ENCODE measurements at regions not wholly inside any gene's neighbourhood (a gene's known extent, or its start where the extent isn't known, plus 50 kb on each side); places are given as distances from the start of the nearest gene placed in this dataset.

DNA sequence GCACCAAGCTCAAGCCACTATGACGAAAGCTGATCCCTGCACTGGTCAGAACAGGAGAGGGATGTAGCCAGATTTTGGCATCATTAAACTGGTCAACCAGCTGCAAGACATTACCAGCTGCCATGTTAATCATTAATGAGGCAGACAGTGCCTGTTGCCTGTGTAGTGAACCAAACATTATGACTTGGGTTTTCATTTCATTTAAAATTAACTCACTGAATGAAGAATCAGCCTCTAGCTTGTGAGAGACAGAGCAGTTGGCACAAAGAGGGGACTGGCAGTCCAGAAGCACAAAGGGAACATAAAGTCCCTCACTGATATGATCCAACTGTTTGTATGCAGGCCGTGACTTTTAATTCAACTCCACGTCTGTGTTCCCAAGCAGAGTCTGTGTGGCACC, 318.9 kb downstream of the SEC16B start:
- TF ChIP-seq, protein P1, sequence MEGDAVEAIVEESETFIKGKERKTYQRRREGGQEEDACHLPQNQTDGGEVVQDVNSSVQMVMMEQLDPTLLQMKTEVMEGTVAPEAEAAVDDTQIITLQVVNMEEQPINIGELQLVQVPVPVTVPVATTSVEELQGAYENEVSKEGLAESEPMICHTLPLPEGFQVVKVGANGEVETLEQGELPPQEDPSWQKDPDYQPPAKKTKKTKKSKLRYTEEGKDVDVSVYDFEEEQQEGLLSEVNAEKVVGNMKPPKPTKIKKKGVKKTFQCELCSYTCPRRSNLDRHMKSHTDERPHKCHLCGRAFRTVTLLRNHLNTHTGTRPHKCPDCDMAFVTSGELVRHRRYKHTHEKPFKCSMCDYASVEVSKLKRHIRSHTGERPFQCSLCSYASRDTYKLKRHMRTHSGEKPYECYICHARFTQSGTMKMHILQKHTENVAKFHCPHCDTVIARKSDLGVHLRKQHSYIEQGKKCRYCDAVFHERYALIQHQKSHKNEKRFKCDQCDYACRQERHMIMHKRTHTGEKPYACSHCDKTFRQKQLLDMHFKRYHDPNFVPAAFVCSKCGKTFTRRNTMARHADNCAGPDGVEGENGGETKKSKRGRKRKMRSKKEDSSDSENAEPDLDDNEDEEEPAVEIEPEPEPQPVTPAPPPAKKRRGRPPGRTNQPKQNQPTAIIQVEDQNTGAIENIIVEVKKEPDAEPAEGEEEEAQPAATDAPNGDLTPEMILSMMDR (IDR thresholded peaks at IDR 0.05): no peak
- H3K27me3 Mint-ChIP-seq (ENCODE audit: unreplicated experiment): no peaks in the 10 kb centered on the region
- no peak overlapping the region for H3K27ac Mint-ChIP-seq (ENCODE audit: unreplicated experiment)
- H3K4me1 Mint-ChIP-seq (ENCODE audit: unreplicated experiment): no peaks in the 10 kb centered on the region
- peak; percentile 11 for DNase-seq (ENCODE audit: extremely low spot score, unreplicated experiment)
- H3K36me3 Mint-ChIP-seq (ENCODE audit: unreplicated experiment): no peaks in the 10 kb centered on the region
- H3K9me3 Mint-ChIP-seq (ENCODE audit: unreplicated experiment): no peaks in the 10 kb centered on the region
- no peak overlapping the region for H3K4me3 Mint-ChIP-seq (ENCODE audit: unreplicated experiment)

DNA sequence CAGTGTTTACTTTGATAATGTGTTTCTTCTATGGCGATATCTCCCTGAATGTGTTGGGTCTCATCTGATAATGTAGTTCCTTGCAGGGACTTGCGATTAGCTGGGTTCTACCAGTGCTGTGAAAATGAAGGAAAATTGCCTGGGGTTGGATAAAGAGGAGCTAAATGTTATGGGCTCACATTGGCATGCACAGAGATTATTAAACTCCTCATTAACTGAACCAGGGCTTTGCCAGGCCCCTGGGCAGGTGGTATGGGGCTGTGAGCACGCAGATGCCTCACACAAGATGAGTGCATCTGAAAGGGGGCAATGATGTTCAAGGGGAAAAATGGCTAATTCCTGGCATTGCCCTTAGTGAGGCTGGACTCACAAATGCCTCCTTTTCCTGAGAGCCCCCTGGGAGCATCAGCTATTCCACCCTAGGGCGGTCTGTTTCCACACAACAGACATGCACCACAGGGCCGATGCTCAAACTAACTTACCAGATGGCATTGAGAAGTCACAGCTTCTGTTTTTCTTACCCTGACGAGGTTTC, 321.1 kb downstream of the SEC16B start:
- no peaks in the 10 kb centered on the region for H3K27me3 Mint-ChIP-seq (ENCODE audit: unreplicated experiment)
- TF ChIP-seq, protein P1 (IDR thresholded peaks at IDR 0.05): no peak
- H3K4me3 Mint-ChIP-seq (ENCODE audit: unreplicated experiment): no peak overlapping the region
- H3K27ac Mint-ChIP-seq (ENCODE audit: unreplicated experiment): no peak overlapping the region
- peak; percentile 46 for DNase-seq (ENCODE audit: extremely low spot score, unreplicated experiment)
- no peaks in the 10 kb centered on the region for H3K4me1 Mint-ChIP-seq (ENCODE audit: unreplicated experiment)
- H3K36me3 Mint-ChIP-seq (ENCODE audit: unreplicated experiment): no peaks in the 10 kb centered on the region
- H3K9me3 Mint-ChIP-seq (ENCODE audit: unreplicated experiment): no peaks in the 10 kb centered on the region

DNA sequence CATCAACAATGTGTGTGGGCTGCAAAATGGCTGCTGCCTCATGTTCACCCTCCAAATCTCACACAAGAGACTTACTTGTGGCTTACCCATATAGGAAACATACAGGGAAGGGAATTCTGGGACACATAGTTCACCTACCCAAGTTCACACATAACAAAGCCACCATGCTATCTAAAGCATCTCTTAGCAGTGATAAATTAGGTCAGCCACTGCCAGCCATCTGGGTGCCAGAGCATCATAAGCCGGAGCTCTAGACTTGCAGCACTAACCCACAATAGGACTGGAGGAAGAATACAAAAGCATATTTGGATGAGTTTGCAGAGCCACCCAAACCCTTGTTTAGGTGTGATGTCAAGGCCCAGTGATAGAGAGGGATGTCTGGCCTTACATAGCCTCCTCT, 321.7 kb downstream of the SEC16B start:
- Mint-ChIP-seq H3K27me3 (ENCODE audit: unreplicated experiment) (no peaks in the 10 kb centered on the region), H3K27ac (ENCODE audit: unreplicated experiment) (no peak overlapping the region), H3K4me1 (ENCODE audit: unreplicated experiment) (no peaks in the 10 kb centered on the region), H3K36me3 (ENCODE audit: unreplicated experiment) (no peaks in the 10 kb centered on the region), H3K4me3 (ENCODE audit: unreplicated experiment) (no peak overlapping the region), H3K9me3 (ENCODE audit: unreplicated experiment) (no peaks in the 10 kb centered on the region)
- peak; percentile 32 for DNase-seq (ENCODE audit: extremely low spot score, unreplicated experiment)
- TF ChIP-seq, protein P1 (IDR thresholded peaks at IDR 0.05): no peak

DNA sequence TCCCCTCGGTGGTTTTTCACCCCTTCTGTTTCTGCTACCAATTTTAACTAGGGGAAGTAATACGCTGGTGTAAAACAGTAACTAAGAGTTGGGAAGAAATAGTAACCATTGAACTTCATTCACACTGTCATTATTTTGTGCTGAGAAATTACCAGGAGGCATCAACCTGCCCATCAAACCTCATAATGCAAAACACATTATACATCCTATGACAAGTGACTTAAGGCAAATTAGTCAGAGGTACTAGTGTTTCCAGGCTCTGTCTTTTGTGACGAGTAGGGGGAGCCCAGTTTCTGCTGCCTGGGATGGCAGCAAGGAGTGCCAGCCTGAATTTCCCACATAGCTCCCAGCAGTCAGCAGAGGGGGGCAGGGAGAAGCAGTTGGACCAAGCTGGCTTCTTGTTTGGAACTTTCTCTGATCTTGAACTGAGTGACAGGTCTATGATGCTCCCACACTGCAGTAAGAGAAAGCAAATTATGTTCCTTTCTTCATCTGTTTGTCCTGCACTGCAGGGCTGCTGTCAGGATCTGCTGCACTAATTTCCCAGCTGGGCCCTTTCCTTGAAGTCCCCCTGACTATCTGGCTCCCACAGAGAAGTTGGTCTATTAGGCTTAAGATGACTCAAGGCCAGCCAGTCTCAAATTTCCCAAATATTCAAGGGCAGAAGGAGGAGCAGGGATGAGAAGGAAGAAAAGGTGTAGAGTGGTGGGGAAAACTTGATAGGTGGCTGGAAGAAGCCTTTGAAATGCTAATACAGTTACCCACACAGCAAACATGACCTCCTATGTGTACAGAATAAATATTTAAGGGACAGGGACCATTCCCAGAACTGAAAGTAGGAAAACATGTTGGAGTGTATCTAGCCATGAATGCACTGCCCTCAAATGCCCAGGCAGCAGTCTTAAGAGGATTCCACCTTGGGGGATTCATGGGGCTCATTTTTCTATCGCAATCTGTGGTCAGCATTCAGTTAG, 322.8 kb downstream of the SEC16B start:
- Mint-ChIP-seq H3K4me1 (ENCODE audit: unreplicated experiment) (no peaks in the 10 kb centered on the region), H3K9me3 (ENCODE audit: unreplicated experiment) (no peaks in the 10 kb centered on the region), H3K36me3 (ENCODE audit: unreplicated experiment) (no peaks in the 10 kb centered on the region), H3K27me3 (ENCODE audit: unreplicated experiment) (no peaks in the 10 kb centered on the region), H3K27ac (ENCODE audit: unreplicated experiment) (no peak overlapping the region), H3K4me3 (ENCODE audit: unreplicated experiment) (no peak overlapping the region)
- DNase-seq (ENCODE audit: extremely low spot score, unreplicated experiment): no peak
- TF ChIP-seq, protein P1 (IDR thresholded peaks at IDR 0.05): no peak

DNA sequence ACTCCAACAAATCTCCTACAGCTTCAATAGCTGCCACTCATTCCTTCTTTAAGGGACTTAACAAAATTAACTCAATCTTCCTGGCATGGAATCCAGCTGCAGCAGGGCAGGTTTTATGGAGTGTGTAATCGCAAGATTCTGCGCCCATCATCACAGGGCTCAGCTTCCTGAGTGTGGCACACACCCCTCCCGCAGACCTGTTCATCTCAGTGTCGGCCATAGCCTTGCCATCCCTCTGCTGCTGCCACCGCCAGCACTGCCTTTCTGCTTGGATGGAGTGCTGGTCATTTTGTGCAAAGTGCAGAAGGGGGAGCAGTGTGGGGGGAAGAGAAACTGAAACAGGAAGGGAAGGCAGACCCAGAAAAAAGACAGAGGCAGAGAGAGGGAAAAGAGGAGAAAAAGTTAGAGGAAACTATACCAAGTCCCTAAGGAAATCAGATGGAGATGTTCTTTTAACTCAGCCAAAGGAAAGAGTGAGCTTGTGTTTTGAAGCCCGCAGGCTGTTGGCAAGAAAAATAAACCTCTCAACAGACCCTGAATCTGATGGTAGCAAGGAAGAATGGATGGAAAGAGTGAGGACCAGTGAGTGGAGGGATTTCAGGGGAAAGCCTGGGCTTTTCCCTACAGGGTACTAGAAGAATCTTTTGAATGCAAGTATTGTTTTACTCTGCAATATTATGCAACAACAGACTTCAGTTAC, 324.2 kb downstream of the SEC16B start:
- Mint-ChIP-seq H3K27me3 (ENCODE audit: unreplicated experiment) (no peaks in the 10 kb centered on the region), H3K9me3 (ENCODE audit: unreplicated experiment) (no peaks in the 10 kb centered on the region), H3K36me3 (ENCODE audit: unreplicated experiment) (no peaks in the 10 kb centered on the region), H3K4me3 (ENCODE audit: unreplicated experiment) (no peak overlapping the region), H3K4me1 (ENCODE audit: unreplicated experiment) (no peaks in the 10 kb centered on the region), H3K27ac (ENCODE audit: unreplicated experiment) (no peak overlapping the region)
- TF ChIP-seq, protein P1 (IDR thresholded peaks at IDR 0.05): no peak
- DNase-seq (ENCODE audit: extremely low spot score, unreplicated experiment): no peak

All from osteocyte (in vitro differentiated cells).